ENCODE measurements at regions not wholly inside any gene's neighbourhood (a gene's known extent, or its start where the extent isn't known, plus 50 kb on each side); places are given as distances from the start of the nearest gene placed in this dataset.

GRCh38 chr5:173733831-173734501 lies 117.5 kb upstream of the BOD1 start:
- Histone ChIP-seq H2BK15ac (ENCODE audit: low read length) (no peak overlapping the region), H3K4me2 (ENCODE audit: insufficient read depth, low read length, poor library complexity, severe bottlenecking) (no peak overlapping the region), H3K14ac (ENCODE audit: low read length) (peak overlapping the region; percentile 43), H2AK5ac (ENCODE audit: low read depth, low read length) (peak overlapping the region; percentile 21), H3K27ac (replicated peaks; ENCODE audit: low read length) (no peak overlapping the region), H2AFZ (ENCODE audit: low read length) (no peak overlapping the region), H3K18ac (ENCODE audit: low read length) (peak overlapping the region; percentile 62), H2BK120ac (ENCODE audit: low read depth, low read length) (no peak overlapping the region), H3K23ac (ENCODE audit: low read depth, low read length, poor library complexity) (no peak overlapping the region), H4K8ac (ENCODE audit: low read depth, low read length) (no peak overlapping the region), H3K4me1 (ENCODE audit: control insufficient read depth in 2 of 2, insufficient read depth in 1 of 2, low read depth in 1 of 2, low read length in 2 of 2) (peaks cover 10% of the 10 kb centered on the region in 2 donors), H3K27me3 (ENCODE audit: control insufficient read depth in 3 of 3, insufficient read depth in 3 of 3, low read depth in 1 of 3, low read length in 3 of 3) (peaks cover 0 to 32% (median 0%) of the 10 kb centered on the region in 3 experiments), H3K36me3 (replicated peaks in 1 of 2; ENCODE audit: control insufficient read depth in 2 of 2, insufficient read depth in 2 of 2, low read length in 2 of 2) (no peaks in the 10 kb centered on the region), H4K91ac (ENCODE audit: low read depth, low read length, poor library complexity) (no peak overlapping the region), H3K4me3 (ENCODE audit: low read length in 2 of 2) (no peak overlapping the region), H2BK12ac (ENCODE audit: low read length) (no peak overlapping the region), H3K9me3 (replicated peaks in 1 of 2; ENCODE audit: control insufficient read depth in 2 of 2, insufficient read depth in 1 of 2, low read depth in 1 of 2, low read length in 2 of 2) (no peaks in the 10 kb centered on the region), H3K4ac (ENCODE audit: low read length) (no peak overlapping the region), H3K79me1 (ENCODE audit: low read depth, low read length) (peaks cover 2% of the 10 kb centered on the region), H3K9ac (ENCODE audit: low read depth, low read length, poor library complexity) (no peak overlapping the region), H2BK5ac (ENCODE audit: low read length) (no peak overlapping the region)
- no peak for DNase-seq (ENCODE audit: low spot score)
- WGBS, 2 donors (ENCODE audit: extremely low coverage in 2 of 2, insufficient read length in 2 of 2, insufficient replicate concordance in 1 of 2): no CpG with 5 or more reads among the region's 18 CpGs

- Histone ChIP-seq H2BK5ac (ENCODE audit: low read length) (no peak overlapping the region), H2BK15ac (ENCODE audit: low read length) (no peak overlapping the region), H3K4ac (ENCODE audit: low read length) (no peak overlapping the region), H2AFZ (ENCODE audit: low read length) (no peak overlapping the region), H4K91ac (ENCODE audit: low read depth, low read length, poor library complexity) (no peak overlapping the region), H3K18ac (ENCODE audit: low read length) (no peak overlapping the region), H2BK120ac (ENCODE audit: low read depth, low read length) (no peak overlapping the region), H2AK5ac (ENCODE audit: low read depth, low read length) (no peak overlapping the region), H3K9ac (ENCODE audit: low read depth, low read length, poor library complexity) (no peak overlapping the region), H4K8ac (ENCODE audit: low read depth, low read length) (no peak overlapping the region), H3K4me3 (ENCODE audit: low read length in 2 of 2) (no peak overlapping the region), H3K14ac (ENCODE audit: low read length) (no peak overlapping the region), H3K4me2 (ENCODE audit: insufficient read depth, low read length, poor library complexity, severe bottlenecking) (no peak overlapping the region), H3K9me3 (replicated peaks in 1 of 2; ENCODE audit: control insufficient read depth in 2 of 2, insufficient read depth in 1 of 2, low read depth in 1 of 2, low read length in 2 of 2) (no peaks in the 10 kb centered on the region), H3K27ac (replicated peaks; ENCODE audit: low read length) (no peak overlapping the region), H3K4me1 (ENCODE audit: control insufficient read depth in 2 of 2, insufficient read depth in 1 of 2, low read depth in 1 of 2, low read length in 2 of 2) (peaks cover 8 to 10% of the 10 kb centered on the region in 2 donors), H3K23ac (ENCODE audit: low read depth, low read length, poor library complexity) (no peak overlapping the region), H3K27me3 (ENCODE audit: control insufficient read depth in 3 of 3, insufficient read depth in 3 of 3, low read depth in 1 of 3, low read length in 3 of 3) (peaks cover 0 to 32% (median 0%) of the 10 kb centered on the region in 3 experiments), H2BK12ac (ENCODE audit: low read length) (no peak overlapping the region), H3K36me3 (replicated peaks in 1 of 2; ENCODE audit: control insufficient read depth in 2 of 2, insufficient read depth in 2 of 2, low read length in 2 of 2) (no peaks in the 10 kb centered on the region), H3K79me1 (ENCODE audit: low read depth, low read length) (peaks cover 2% of the 10 kb centered on the region)
- no peak for DNase-seq (ENCODE audit: low spot score)
- WGBS, 2 donors (ENCODE audit: extremely low coverage in 2 of 2, insufficient read length in 2 of 2, insufficient replicate concordance in 1 of 2): no CpG with 5 or more reads among the region's 10 CpGs
Measured at GRCh38 chr5:173734716-173735115, 118.3 kb upstream of the BOD1 start.

DNA sequence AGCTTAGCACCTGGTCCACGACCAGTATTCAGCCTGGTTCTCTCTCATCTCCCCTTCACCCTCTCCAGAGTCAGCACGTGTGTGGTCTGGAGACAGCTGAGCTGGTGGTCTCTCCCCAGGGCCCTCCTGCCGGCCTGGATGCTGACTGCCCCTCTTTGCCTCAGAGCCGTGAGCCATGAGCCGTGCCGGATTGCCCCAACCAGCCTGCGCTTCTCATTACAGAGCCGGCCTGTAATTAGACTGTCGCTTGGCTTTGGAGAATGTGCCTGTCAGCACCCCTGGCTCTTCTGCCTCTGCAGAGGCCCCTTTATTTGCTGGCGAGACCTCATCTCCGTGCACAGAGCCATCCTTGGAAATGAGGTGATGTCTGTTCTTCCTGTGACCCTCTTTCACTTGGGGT lies 118.7 kb upstream of the BOD1 start:
- Histone ChIP-seq H4K8ac (ENCODE audit: low read depth, low read length) (no peak overlapping the region), H3K4ac (ENCODE audit: low read length) (no peak overlapping the region), H2BK12ac (ENCODE audit: low read length) (no peak overlapping the region), H3K23ac (ENCODE audit: low read depth, low read length, poor library complexity) (no peak overlapping the region), H3K27me3 (ENCODE audit: control insufficient read depth in 3 of 3, insufficient read depth in 3 of 3, low read depth in 1 of 3, low read length in 3 of 3) (peaks cover 0 to 29% (median 0%) of the 10 kb centered on the region in 3 experiments), H3K27ac (replicated peaks; ENCODE audit: low read length) (no peak overlapping the region), H4K91ac (ENCODE audit: low read depth, low read length, poor library complexity) (no peak overlapping the region), H3K9ac (ENCODE audit: low read depth, low read length, poor library complexity) (no peak overlapping the region), H2BK5ac (ENCODE audit: low read length) (no peak overlapping the region), H3K36me3 (replicated peaks in 1 of 2; ENCODE audit: control insufficient read depth in 2 of 2, insufficient read depth in 2 of 2, low read length in 2 of 2) (no peaks in the 10 kb centered on the region), H2AFZ (ENCODE audit: low read length) (peak overlapping the region; percentile 5), H2AK5ac (ENCODE audit: low read depth, low read length) (no peak overlapping the region), H3K4me2 (ENCODE audit: insufficient read depth, low read length, poor library complexity, severe bottlenecking) (no peak overlapping the region), H3K9me3 (replicated peaks in 1 of 2; ENCODE audit: control insufficient read depth in 2 of 2, insufficient read depth in 1 of 2, low read depth in 1 of 2, low read length in 2 of 2) (no peaks in the 10 kb centered on the region), H3K79me1 (ENCODE audit: low read depth, low read length) (peaks cover 2% of the 10 kb centered on the region), H2BK120ac (ENCODE audit: low read depth, low read length) (no peak overlapping the region), H3K14ac (ENCODE audit: low read length) (no peak overlapping the region), H3K4me1 (ENCODE audit: control insufficient read depth in 2 of 2, insufficient read depth in 1 of 2, low read depth in 1 of 2, low read length in 2 of 2) (peaks cover 8 to 10% of the 10 kb centered on the region in 2 donors), H3K18ac (ENCODE audit: low read length) (peak overlapping the region; percentile 9), H2BK15ac (ENCODE audit: low read length) (no peak overlapping the region), H3K4me3 (ENCODE audit: low read length in 2 of 2) (no peak overlapping the region)
- DNase-seq (ENCODE audit: low spot score): no peak
- no CpG with 5 or more reads among the region's 11 CpGs for WGBS, 2 donors (ENCODE audit: extremely low coverage in 2 of 2, insufficient read length in 2 of 2, insufficient replicate concordance in 1 of 2)

DNA sequence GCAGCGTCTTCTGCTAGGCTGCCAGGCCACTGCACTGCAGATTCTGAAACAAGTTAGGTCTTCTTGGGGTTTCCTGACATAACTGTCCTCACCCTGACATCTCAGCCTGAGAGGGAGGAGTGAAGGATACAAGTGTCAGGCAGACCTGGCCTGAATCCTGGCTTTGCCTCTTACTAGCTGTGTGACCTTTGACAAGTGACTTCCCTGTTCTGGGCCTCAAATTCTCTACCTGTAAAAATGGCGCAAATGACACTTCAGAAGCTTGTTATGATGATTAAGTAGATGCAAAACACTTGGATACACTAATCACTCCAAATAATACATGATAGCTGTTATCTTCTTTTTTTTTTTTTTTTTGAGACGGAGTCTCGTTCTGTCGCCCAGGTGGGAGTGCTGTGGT lies 119.2 kb upstream of the BOD1 start:
- H2BK120ac ChIP-seq (ENCODE audit: low read depth, low read length): no peak overlapping the region
- no peak overlapping the region for H2AFZ ChIP-seq (ENCODE audit: low read length)
- H4K8ac ChIP-seq (ENCODE audit: low read depth, low read length): no peak overlapping the region
- H3K23ac ChIP-seq (ENCODE audit: low read depth, low read length, poor library complexity): no peak overlapping the region
- peak overlapping the region; percentile 9 for H3K18ac ChIP-seq (ENCODE audit: low read length)
- no peak overlapping the region for H2BK15ac ChIP-seq (ENCODE audit: low read length)
- H4K91ac ChIP-seq (ENCODE audit: low read depth, low read length, poor library complexity): no peak overlapping the region
- H3K36me3 ChIP-seq (replicated peaks in 1 of 2; ENCODE audit: control insufficient read depth in 2 of 2, insufficient read depth in 2 of 2, low read length in 2 of 2): no peaks in the 10 kb centered on the region
- no peak overlapping the region for H3K27ac ChIP-seq (replicated peaks; ENCODE audit: low read length)
- no peak overlapping the region for H3K4me2 ChIP-seq (ENCODE audit: insufficient read depth, low read length, poor library complexity, severe bottlenecking)
- H3K4me1 ChIP-seq (ENCODE audit: control insufficient read depth in 2 of 2, insufficient read depth in 1 of 2, low read depth in 1 of 2, low read length in 2 of 2): peaks cover 8 to 10% of the 10 kb centered on the region in 2 donors
- no peak overlapping the region for H2AK5ac ChIP-seq (ENCODE audit: low read depth, low read length)
- H2BK5ac ChIP-seq (ENCODE audit: low read length): no peak overlapping the region
- peaks cover 0 to 27% (median 0%) of the 10 kb centered on the region in 3 experiments for H3K27me3 ChIP-seq (ENCODE audit: control insufficient read depth in 3 of 3, insufficient read depth in 3 of 3, low read depth in 1 of 3, low read length in 3 of 3)
- no peak overlapping the region for H3K4ac ChIP-seq (ENCODE audit: low read length)
- H3K79me1 ChIP-seq (ENCODE audit: low read depth, low read length): no peaks in the 10 kb centered on the region
- no peak overlapping the region for H2BK12ac ChIP-seq (ENCODE audit: low read length)
- no peak for DNase-seq (ENCODE audit: low spot score)
- no peak overlapping the region for H3K9ac ChIP-seq (ENCODE audit: low read depth, low read length, poor library complexity)
- no CpG with 5 or more reads among the region's 5 CpGs for WGBS, 2 donors (ENCODE audit: extremely low coverage in 2 of 2, insufficient read length in 2 of 2, insufficient replicate concordance in 1 of 2)
- no peaks in the 10 kb centered on the region for H3K9me3 ChIP-seq (replicated peaks in 1 of 2; ENCODE audit: control insufficient read depth in 2 of 2, insufficient read depth in 1 of 2, low read depth in 1 of 2, low read length in 2 of 2)
- no peak overlapping the region for H3K14ac ChIP-seq (ENCODE audit: low read length)
- H3K4me3 ChIP-seq (ENCODE audit: low read length in 2 of 2): no peak overlapping the region
